ENCODE measurements at regions not wholly inside any gene's neighbourhood (a gene's known extent, or its start where the extent isn't known, plus 50 kb on each side); places are given as distances from the start of the nearest gene placed in this dataset.

GRCh38 chr9:107636571-107637381, 147.2 kb upstream of the KLF4 start:
- TF ChIP-seq CTCF (IDR thresholded peaks at IDR 0.05) (no peak), POLR2A (IDR thresholded peaks at IDR 0.05) (no peak)
